SK-N-SH treated with all-trans-retinoic acid at 6 μM for 48 hours (cell line): ENCODE measurements at regions not wholly inside any gene's neighbourhood (a gene's known extent, or its start where the extent isn't known, plus 50 kb on each side); places are given as distances from the start of the nearest gene placed in this dataset.

ENCODE experiments used
- ATAC-seq: fragments of 200-7000 bp; cut with Tn5 transposase; 3 replicates; pipeline ENCODE4 v1.9.1; 2020; ENCODE audit warnings: mild to moderate bottlenecking, moderate library complexity
- ARNTL ChIP-seq: fragments of 450-650 bp; formaldehyde crosslinking; IDR thresholded peaks from 2 replicates; pipeline ENCODE4 v1.5.0; 2020; ENCODE audit warnings: low read depth, mild to moderate bottlenecking, moderate library complexity, borderline replicate concordance
- BACH2 ChIP-seq: fragments of 250-450 bp; sonication (Bioruptor Pico); IDR thresholded peaks from 2 replicates; pipeline ENCODE4 v1.9.0; 2021; ENCODE audit warnings: mild to moderate bottlenecking, borderline replicate concordance
- CSDC2 ChIP-seq: fragments of 250-450 bp; sonication (Bioruptor Pico); IDR thresholded peaks from 2 replicates; pipeline ENCODE4 v1.5.0; 2020; ENCODE audit warnings: mild to moderate bottlenecking, moderate library complexity
- ESRRG ChIP-seq: fragments of 250-450 bp; sonication (Bioruptor Pico); IDR thresholded peaks from 2 replicates; pipeline ENCODE4 v1.6.1; 2021; ENCODE audit warnings: mild to moderate bottlenecking
- GLIS3 ChIP-seq: fragments of 250-450 bp; sonication (Bioruptor Pico); IDR thresholded peaks from 2 replicates; pipeline ENCODE4 v1.5.0; 2020; ENCODE audit warnings: mild to moderate bottlenecking, moderate library complexity
- ISL1 ChIP-seq: fragments of 250-450 bp; sonication (Bioruptor Pico); IDR thresholded peaks from 2 replicates; pipeline ENCODE4 v2.1.2; 2022; ENCODE audit warnings: mild to moderate bottlenecking, moderate library complexity
- OSR1 ChIP-seq: fragments of 250-450 bp; sonication (Bioruptor Pico); IDR thresholded peaks from 2 replicates; pipeline ENCODE4 v1.8.0; 2022; ENCODE audit warnings: moderate library complexity, mild to moderate bottlenecking, inconsistent platforms
- PPARA ChIP-seq: fragments of 250-450 bp; sonication (Bioruptor Pico); IDR thresholded peaks from 2 replicates; pipeline ENCODE4 v1.5.0; 2020; ENCODE audit warnings: mild to moderate bottlenecking, borderline replicate concordance
- RARB ChIP-seq: fragments of 250-450 bp; sonication (Bioruptor Pico); IDR thresholded peaks from 2 replicates; pipeline ENCODE4 v1.8.0; 2021; ENCODE audit warnings: mild to moderate bottlenecking, moderate library complexity
- SNAI2 ChIP-seq: fragments of 250-450 bp; sonication (Bioruptor Pico); IDR thresholded peaks from 2 replicates; pipeline ENCODE4 v1.5.0; 2020; ENCODE audit warnings: mild to moderate bottlenecking, moderate library complexity
- TCF4 ChIP-seq: fragments of 250-450 bp; sonication (Bioruptor Pico); IDR thresholded peaks from 2 replicates; pipeline ENCODE4 v1.8.0; 2021; ENCODE audit warnings: mild to moderate bottlenecking, moderate library complexity, borderline replicate concordance
- TOX ChIP-seq: fragments of 250-450 bp; sonication (Bioruptor Pico); IDR thresholded peaks from 2 replicates; pipeline ENCODE4 v1.8.0; 2021; ENCODE audit warnings: mild to moderate bottlenecking, moderate library complexity, borderline replicate concordance
- ZC3H10 ChIP-seq: fragments of 250-450 bp; sonication (Bioruptor Pico); IDR thresholded peaks from 2 replicates; pipeline ENCODE4 v1.5.1; 2021; ENCODE audit warnings: mild to moderate bottlenecking, moderate library complexity
- ZFP3 ChIP-seq: fragments of 250-450 bp; sonication (Bioruptor Pico); IDR thresholded peaks from 2 replicates; pipeline ENCODE4 v1.5.0; 2020; ENCODE audit warnings: mild to moderate bottlenecking, moderate library complexity
- ZFP30 ChIP-seq: fragments of 450-650 bp; formaldehyde crosslinking; IDR thresholded peaks from 2 replicates; pipeline ENCODE4 v1.5.0; 2022; ENCODE audit warnings: mild to moderate bottlenecking, moderate library complexity
- ZNF565 ChIP-seq: fragments of 450-650 bp; formaldehyde crosslinking; conservative IDR thresholded peaks from 2 replicates; pipeline ENCODE4 v1.5.0; 2020; ENCODE audit warnings: low read depth, mild to moderate bottlenecking, moderate library complexity
- ZNF70 ChIP-seq: fragments of 450-650 bp; formaldehyde crosslinking; IDR thresholded peaks from 2 replicates; pipeline ENCODE4 v1.5.0; 2020; ENCODE audit warnings: mild to moderate bottlenecking, moderate library complexity
- ZNF8 ChIP-seq: fragments of 450-650 bp; formaldehyde crosslinking; IDR thresholded peaks from 2 replicates; pipeline ENCODE4 v1.5.0; 2020; ENCODE audit warnings: mild to moderate bottlenecking, moderate library complexity
- TF ChIP-seq, protein P1 (sequence below): fragments of 250-450 bp; sonication (Bioruptor Pico); IDR thresholded peaks from 2 replicates; pipeline ENCODE4 v1.8.0; 2021; ENCODE audit warnings: low read depth, mild to moderate bottlenecking, moderate library complexity, borderline replicate concordance
- TF ChIP-seq, protein P2 (sequence below): fragments of 250-450 bp; sonication (Bioruptor Pico); IDR thresholded peaks from 2 replicates; pipeline ENCODE4 v1.5.1; 2021; ENCODE audit warnings: mild to moderate bottlenecking, moderate library complexity
- TF ChIP-seq, protein P3 (sequence below): fragments of 250-450 bp; sonication (Bioruptor Pico); IDR thresholded peaks from 2 replicates; pipeline ENCODE4 v1.5.1; 2020; ENCODE audit warnings: low read depth, mild to moderate bottlenecking, moderate library complexity
- TF ChIP-seq, protein P4 (sequence below): fragments of 250-450 bp; sonication (Bioruptor Pico); IDR thresholded peaks from 2 replicates; pipeline ENCODE4 v1.8.0; 2020; ENCODE audit warnings: mild to moderate bottlenecking, moderate library complexity, borderline replicate concordance
- TF ChIP-seq, protein P5 (sequence below): fragments of 250-450 bp; sonication (Bioruptor Pico); IDR thresholded peaks from 2 replicates; pipeline ENCODE4 v1.5.0; 2020; ENCODE audit warnings: mild to moderate bottlenecking, moderate library complexity

DNA sequence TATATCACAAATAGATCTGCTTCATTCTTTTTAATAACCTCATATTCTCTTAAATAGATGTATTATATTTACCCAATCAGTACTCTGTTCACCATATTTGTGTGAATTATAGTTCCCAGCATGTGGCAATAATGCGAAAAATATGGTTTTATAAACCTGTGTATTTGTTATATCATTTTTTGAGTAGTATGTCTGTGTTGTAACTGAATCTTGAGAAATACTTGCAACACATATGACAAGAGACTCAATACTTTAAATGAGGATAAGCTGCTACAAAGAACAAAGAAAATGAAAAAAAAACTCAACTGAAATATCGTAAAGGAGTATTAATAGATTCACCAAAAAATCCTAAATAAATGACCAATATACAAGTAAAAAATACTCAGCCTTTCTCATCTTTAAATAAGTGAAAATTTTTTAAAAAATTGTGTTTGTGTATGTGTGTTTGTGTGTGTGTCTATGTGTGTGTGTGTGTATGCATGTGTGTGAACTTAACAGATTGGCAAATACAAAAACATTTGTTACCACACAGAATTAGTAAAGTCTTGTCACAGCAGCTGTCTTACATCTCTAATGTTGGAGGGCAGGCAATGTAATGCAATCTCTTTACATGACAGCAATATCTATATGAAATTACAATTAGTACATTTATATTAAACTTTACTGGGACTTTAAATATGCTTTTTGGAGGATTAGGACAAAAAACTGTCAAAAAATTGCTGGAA, 441.9 kb upstream of the MGAT4C start:
- ATAC-seq: no peak
- TF ChIP-seq ARNTL (CRISPR knock-in tag) (no peak), ZNF8 (no peak)
- TF ChIP-seq, protein P1, sequence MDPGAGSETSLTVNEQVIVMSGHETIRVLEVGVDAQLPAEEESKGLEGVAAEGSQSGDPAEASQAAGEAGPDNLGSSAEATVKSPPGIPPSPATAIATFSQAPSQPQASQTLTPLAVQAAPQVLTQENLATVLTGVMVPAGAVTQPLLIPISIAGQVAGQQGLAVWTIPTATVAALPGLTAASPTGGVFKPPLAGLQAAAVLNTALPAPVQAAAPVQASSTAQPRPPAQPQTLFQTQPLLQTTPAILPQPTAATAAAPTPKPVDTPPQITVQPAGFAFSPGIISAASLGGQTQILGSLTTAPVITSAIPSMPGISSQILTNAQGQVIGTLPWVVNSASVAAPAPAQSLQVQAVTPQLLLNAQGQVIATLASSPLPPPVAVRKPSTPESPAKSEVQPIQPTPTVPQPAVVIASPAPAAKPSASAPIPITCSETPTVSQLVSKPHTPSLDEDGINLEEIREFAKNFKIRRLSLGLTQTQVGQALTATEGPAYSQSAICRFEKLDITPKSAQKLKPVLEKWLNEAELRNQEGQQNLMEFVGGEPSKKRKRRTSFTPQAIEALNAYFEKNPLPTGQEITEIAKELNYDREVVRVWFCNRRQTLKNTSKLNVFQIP (CRISPR knock-in tag): no peak
- TF ChIP-seq, all 23 proteins: peak for 0

DNA sequence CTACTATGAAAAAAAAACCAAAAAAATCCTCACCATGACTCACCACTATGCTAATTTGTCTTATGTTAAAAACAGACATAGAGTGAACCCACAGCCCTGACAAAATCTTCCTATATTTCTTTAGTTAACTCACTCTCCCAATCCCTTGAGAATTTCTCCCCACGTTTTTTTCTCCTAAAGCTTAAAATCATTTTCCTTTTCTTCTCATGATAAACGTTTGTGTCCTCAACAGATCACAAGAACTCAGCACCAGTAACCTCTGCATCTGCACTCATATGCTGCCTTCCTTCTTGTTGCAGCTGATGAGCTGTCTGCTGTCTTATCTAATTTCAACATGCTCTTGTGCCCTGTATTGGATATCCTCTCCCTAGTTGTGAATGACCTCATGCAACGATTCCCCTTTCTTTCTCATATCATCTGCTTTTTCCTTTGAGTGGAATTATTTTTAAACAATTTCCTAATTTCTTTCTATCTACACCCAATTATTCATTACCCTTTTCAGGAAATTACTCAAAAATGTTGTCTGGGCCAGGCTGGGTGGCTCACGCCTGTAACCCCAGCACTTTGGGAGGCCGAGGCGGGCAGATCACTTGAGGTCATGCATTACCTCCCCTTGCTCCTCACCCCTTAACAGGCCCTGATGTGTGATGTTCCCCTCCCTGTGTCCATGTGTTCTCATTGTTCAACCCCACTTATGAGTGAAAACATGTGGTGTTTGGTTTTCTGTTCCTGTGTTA, 427.5 kb upstream of the MGAT4C start:
- TF ChIP-seq, protein P2, sequence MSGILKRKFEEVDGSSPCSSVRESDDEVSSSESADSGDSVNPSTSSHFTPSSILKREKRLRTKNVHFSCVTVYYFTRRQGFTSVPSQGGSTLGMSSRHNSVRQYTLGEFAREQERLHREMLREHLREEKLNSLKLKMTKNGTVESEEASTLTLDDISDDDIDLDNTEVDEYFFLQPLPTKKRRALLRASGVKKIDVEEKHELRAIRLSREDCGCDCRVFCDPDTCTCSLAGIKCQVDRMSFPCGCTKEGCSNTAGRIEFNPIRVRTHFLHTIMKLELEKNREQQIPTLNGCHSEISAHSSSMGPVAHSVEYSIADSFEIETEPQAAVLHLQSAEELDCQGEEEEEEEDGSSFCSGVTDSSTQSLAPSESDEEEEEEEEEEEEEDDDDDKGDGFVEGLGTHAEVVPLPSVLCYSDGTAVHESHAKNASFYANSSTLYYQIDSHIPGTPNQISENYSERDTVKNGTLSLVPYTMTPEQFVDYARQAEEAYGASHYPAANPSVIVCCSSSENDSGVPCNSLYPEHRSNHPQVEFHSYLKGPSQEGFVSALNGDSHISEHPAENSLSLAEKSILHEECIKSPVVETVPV: no peak
- TF ChIP-seq ZC3H10 (CRISPR knock-in tag) (no peak), ZFP30 (no peak), OSR1 (CRISPR knock-in tag) (no peak), ZFP3 (no peak), TOX (CRISPR knock-in tag) (no peak), ZNF565 (CRISPR knock-in tag) (no peak), ZNF8 (no peak), ZNF70 (CRISPR knock-in tag) (no peak), BACH2 (no peak), TCF4 (CRISPR knock-in tag) (no peak), GLIS3 (CRISPR knock-in tag) (no peak), ARNTL (CRISPR knock-in tag) (no peak), PPARA (CRISPR knock-in tag) (no peak), RARB (CRISPR knock-in tag) (no peak), ISL1 (no peak)
- TF ChIP-seq, protein P3, sequence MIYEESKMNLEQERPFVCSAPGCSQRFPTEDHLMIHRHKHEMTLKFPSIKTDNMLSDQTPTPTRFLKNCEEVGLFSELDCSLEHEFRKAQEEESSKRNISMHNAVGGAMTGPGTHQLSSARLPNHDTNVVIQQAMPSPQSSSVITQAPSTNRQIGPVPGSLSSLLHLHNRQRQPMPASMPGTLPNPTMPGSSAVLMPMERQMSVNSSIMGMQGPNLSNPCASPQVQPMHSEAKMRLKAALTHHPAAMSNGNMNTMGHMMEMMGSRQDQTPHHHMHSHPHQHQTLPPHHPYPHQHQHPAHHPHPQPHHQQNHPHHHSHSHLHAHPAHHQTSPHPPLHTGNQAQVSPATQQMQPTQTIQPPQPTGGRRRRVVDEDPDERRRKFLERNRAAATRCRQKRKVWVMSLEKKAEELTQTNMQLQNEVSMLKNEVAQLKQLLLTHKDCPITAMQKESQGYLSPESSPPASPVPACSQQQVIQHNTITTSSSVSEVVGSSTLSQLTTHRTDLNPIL (CRISPR knock-in tag): no peak
- TF ChIP-seq, protein P1 (CRISPR knock-in tag): no peak
- peak; percentile 79 for ATAC-seq

DNA sequence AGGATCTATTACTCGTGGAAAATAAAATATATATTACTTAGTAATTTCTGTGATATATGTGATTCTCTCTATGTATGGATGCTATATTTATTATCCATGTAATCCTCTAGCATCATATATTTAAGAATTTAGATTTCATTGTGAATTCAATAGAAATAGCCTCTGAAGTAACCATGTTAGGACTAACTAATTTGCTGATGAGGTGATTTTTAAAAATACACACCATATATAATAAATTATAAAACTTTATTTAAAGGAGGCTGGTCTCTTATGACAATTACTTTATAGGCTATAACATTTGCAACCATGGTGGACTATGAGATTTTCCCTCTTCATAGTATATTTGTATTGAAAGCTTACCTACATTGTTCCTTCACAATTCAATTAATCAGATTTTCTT, 424.9 kb upstream of the MGAT4C start:
- ATAC-seq: no peak
- TF ChIP-seq, protein P3 (CRISPR knock-in tag): no peak
- TF ChIP-seq ESRRG (CRISPR knock-in tag) (no peak), GLIS3 (CRISPR knock-in tag) (no peak), ZNF8 (no peak), BACH2 (no peak), CSDC2 (CRISPR knock-in tag) (no peak), TCF4 (CRISPR knock-in tag) (no peak), TOX (CRISPR knock-in tag) (no peak), PPARA (CRISPR knock-in tag) (no peak), SNAI2 (CRISPR knock-in tag) (no peak)
- TF ChIP-seq, protein P4, sequence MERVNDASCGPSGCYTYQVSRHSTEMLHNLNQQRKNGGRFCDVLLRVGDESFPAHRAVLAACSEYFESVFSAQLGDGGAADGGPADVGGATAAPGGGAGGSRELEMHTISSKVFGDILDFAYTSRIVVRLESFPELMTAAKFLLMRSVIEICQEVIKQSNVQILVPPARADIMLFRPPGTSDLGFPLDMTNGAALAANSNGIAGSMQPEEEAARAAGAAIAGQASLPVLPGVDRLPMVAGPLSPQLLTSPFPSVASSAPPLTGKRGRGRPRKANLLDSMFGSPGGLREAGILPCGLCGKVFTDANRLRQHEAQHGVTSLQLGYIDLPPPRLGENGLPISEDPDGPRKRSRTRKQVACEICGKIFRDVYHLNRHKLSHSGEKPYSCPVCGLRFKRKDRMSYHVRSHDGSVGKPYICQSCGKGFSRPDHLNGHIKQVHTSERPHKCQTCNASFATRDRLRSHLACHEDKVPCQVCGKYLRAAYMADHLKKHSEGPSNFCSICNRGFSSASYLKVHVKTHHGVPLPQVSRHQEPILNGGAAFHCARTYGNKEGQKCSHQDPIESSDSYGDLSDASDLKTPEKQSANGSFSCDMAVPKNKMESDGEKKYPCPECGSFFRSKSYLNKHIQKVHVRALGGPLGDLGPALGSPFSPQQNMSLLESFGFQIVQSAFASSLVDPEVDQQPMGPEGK (CRISPR knock-in tag): no peak
- TF ChIP-seq, protein P2: no peak
- TF ChIP-seq, protein P5, sequence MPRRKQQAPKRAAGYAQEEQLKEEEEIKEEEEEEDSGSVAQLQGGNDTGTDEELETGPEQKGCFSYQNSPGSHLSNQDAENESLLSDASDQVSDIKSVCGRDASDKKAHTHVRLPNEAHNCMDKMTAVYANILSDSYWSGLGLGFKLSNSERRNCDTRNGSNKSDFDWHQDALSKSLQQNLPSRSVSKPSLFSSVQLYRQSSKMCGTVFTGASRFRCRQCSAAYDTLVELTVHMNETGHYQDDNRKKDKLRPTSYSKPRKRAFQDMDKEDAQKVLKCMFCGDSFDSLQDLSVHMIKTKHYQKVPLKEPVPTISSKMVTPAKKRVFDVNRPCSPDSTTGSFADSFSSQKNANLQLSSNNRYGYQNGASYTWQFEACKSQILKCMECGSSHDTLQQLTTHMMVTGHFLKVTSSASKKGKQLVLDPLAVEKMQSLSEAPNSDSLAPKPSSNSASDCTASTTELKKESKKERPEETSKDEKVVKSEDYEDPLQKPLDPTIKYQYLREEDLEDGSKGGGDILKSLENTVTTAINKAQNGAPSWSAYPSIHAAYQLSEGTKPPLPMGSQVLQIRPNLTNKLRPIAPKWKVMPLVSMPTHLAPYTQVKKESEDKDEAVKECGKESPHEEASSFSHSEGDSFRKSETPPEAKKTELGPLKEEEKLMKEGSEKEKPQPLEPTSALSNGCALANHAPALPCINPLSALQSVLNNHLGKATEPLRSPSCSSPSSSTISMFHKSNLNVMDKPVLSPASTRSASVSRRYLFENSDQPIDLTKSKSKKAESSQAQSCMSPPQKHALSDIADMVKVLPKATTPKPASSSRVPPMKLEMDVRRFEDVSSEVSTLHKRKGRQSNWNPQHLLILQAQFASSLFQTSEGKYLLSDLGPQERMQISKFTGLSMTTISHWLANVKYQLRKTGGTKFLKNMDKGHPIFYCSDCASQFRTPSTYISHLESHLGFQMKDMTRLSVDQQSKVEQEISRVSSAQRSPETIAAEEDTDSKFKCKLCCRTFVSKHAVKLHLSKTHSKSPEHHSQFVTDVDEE (CRISPR knock-in tag): no peak
